ENCODE measurements at regions not wholly inside any gene's neighbourhood (a gene's known extent, or its start where the extent isn't known, plus 50 kb on each side); places are given as distances from the start of the nearest gene placed in this dataset.

GRCh38 chr13:61258185-61258584, 157.5 kb downstream of the PCDH20 start:
- DNase-seq (ENCODE audit: extremely low spot score), result no peak
- POLR2A ChIA-PET, result no interaction called here
- TF ChIP-seq HDGF (IDR thresholded peaks at IDR 0.05; ENCODE audit: borderline replicate concordance), result no peak
- TF ChIP-seq ELF4 (IDR thresholded peaks at IDR 0.05), result no peak
- no peak for TF ChIP-seq LEF1 (IDR thresholded peaks at IDR 0.05; ENCODE audit: borderline replicate concordance)
- no peak for TF ChIP-seq ZNF384 (IDR thresholded peaks at IDR 0.05)
- TF ChIP-seq SUZ12 (IDR thresholded peaks at IDR 0.05), result no peak
- no peak for TF ChIP-seq BHLHE40 (IDR thresholded peaks at IDR 0.05; ENCODE audit: borderline replicate concordance)
- no peak for TF ChIP-seq FOXM1 (IDR thresholded peaks at IDR 0.05; ENCODE audit: borderline replicate concordance)
- TF ChIP-seq FOXK2 (IDR thresholded peaks at IDR 0.05), result no peak
- no peak for TF ChIP-seq ARNT (IDR thresholded peaks at IDR 0.05)
- no peak for TF ChIP-seq CTBP1 (IDR thresholded peaks at IDR 0.05; ENCODE audit: borderline replicate concordance)
- no peak for TF ChIP-seq NFRKB (IDR thresholded peaks at IDR 0.05)
- no peak for TF ChIP-seq TARDBP (IDR thresholded peaks at IDR 0.05)
- no peak for TF ChIP-seq PKNOX1 (IDR thresholded peaks at IDR 0.05)
- TF ChIP-seq SP1 (IDR thresholded peaks at IDR 0.05), result no peak
- CTCF ChIA-PET, result no interaction called here

DNA sequence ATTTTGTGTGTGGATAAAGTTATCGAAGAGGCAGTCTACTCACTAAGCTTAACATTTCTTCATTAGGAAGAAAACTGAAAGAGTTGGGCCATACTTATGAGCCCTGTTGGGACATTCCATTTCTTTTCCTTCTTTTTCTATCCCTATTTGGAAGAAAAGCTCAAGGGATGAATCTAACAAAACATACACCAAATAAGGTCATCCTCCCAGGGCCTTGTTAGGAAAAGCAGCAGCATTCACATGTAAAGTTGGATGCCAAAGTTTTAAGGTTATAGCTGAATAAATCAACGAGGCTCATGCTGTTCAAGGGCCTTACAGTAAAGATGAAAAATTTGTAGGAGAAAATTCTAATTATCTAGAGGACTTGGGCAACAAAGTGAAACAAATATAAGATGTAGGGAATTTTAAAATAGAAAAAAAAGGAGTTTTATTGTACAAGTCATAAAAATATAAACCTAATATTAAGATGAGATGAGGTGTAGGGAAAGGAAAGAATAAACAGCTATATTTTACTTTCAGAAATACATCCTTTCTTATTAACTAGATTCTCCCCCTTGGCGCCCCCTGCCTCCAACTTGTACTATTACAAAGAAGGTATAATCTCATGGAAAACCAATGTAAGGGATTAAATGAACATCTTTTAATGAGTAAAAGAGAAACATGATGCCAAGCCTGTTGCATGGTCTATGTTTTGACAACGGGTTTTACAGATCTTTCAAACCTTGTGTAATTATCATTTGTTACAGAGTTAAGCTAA, 160.4 kb downstream of the PCDH20 start:
- peak; percentile 5 for DNase-seq (ENCODE audit: extremely low spot score)
- CTCF ChIA-PET, result no interaction called here
- POLR2A ChIA-PET, result no interaction called here
- TF ChIP-seq LEF1 (IDR thresholded peaks at IDR 0.05; ENCODE audit: borderline replicate concordance) (no peak), HDGF (IDR thresholded peaks at IDR 0.05; ENCODE audit: borderline replicate concordance) (no peak), FOXA1 (IDR thresholded peaks at IDR 0.05) (no peak), L3MBTL2 (conservative IDR thresholded peaks at IDR 0.05) (no peak), CTBP1 (IDR thresholded peaks at IDR 0.05; ENCODE audit: borderline replicate concordance) (no peak), PKNOX1 (IDR thresholded peaks at IDR 0.05) (no peak), SP1 (IDR thresholded peaks at IDR 0.05) (no peak), ARNT (IDR thresholded peaks at IDR 0.05) (no peak), ELF4 (IDR thresholded peaks at IDR 0.05) (no peak)

- TF ChIP-seq FOXK2 (IDR thresholded peaks at IDR 0.05) (no peak), L3MBTL2 (conservative IDR thresholded peaks at IDR 0.05) (no peak), SP1 (IDR thresholded peaks at IDR 0.05) (no peak), ELF4 (IDR thresholded peaks at IDR 0.05) (no peak), FOXA1 (IDR thresholded peaks at IDR 0.05) (no peak), LEF1 (IDR thresholded peaks at IDR 0.05; ENCODE audit: borderline replicate concordance) (no peak), CTBP1 (IDR thresholded peaks at IDR 0.05; ENCODE audit: borderline replicate concordance) (no peak), FOXM1 (IDR thresholded peaks at IDR 0.05; ENCODE audit: borderline replicate concordance) (no peak), HDGF (IDR thresholded peaks at IDR 0.05; ENCODE audit: borderline replicate concordance) (no peak)
- ChIA-PET CTCF (no interaction called here), POLR2A (no interaction called here)
- no peak for DNase-seq (ENCODE audit: extremely low spot score)
Observed at GRCh38 chr13:61253105-61253877, 162.4 kb downstream of the PCDH20 start.

GRCh38 chr13:61252213-61252612, 163.4 kb downstream of the PCDH20 start:
- ChIA-PET CTCF (interaction anchor here (0.7 kb wide), 1 partner anchor 20 kb away, joined by 3 read pairs; no protein-coding TSS in a partner anchor), POLR2A (no interaction called here)
- TF ChIP-seq FOXM1 (IDR thresholded peaks at IDR 0.05; ENCODE audit: borderline replicate concordance) (no peak), TARDBP (IDR thresholded peaks at IDR 0.05) (no peak), SUZ12 (IDR thresholded peaks at IDR 0.05) (no peak), NFRKB (IDR thresholded peaks at IDR 0.05) (no peak), PKNOX1 (IDR thresholded peaks at IDR 0.05) (no peak), LEF1 (IDR thresholded peaks at IDR 0.05; ENCODE audit: borderline replicate concordance) (no peak), ARNT (IDR thresholded peaks at IDR 0.05) (no peak), ZNF384 (IDR thresholded peaks at IDR 0.05) (no peak), HDGF (IDR thresholded peaks at IDR 0.05; ENCODE audit: borderline replicate concordance) (no peak), BHLHE40 (IDR thresholded peaks at IDR 0.05; ENCODE audit: borderline replicate concordance) (no peak), L3MBTL2 (conservative IDR thresholded peaks at IDR 0.05) (no peak), ELF4 (IDR thresholded peaks at IDR 0.05) (no peak), FOXA1 (IDR thresholded peaks at IDR 0.05) (no peak), CTBP1 (IDR thresholded peaks at IDR 0.05; ENCODE audit: borderline replicate concordance) (no peak)
- DNase-seq (ENCODE audit: extremely low spot score), result no peak

DNA sequence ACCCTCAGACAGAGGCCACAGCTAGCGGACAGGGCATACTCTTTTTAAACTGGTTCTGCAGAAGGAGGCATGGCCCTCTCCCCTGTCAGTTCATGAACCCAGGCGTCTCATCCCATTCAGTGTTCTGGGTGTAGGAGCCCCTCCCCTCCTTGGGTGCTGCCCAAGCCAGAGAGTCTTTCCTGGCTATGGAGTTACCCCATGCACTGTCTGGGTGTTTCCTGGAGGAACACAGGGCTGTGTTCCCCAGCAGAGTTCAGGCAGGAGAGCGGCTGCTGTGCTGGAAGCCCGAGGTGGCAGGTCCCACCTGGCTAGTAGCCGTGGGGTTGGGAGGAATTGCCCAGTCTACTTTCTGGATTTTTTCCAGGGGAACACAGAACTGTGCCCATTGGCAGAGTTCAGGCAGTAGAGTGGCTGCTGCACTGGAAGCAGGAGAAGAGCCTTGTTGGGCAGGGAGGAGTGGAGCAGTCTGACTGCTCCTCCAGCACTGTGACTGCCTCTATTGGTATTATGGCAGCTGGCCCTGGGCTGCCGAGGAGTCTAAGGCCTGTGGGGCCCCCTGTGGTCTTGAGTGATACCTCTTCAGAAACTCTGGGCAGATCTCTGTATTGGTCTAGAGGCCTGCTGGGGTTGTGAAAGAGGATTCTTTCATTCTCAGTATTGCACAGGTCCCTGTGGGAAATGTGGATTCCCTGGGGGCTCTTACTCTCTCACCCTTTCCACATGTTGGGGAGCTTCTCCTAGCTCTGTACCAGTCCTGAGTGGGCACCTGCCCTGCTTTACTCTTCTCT, 168.3 kb downstream of the PCDH20 start:
- ChIA-PET POLR2A (no interaction called here), CTCF (no interaction called here)
- no peak for TF ChIP-seq FOXK2 (IDR thresholded peaks at IDR 0.05)
- no peak for TF ChIP-seq ARNT (IDR thresholded peaks at IDR 0.05)
- no peak for TF ChIP-seq ZNF384 (IDR thresholded peaks at IDR 0.05)
- TF ChIP-seq ELF4 (IDR thresholded peaks at IDR 0.05), result no peak
- no peak for TF ChIP-seq HDGF (IDR thresholded peaks at IDR 0.05; ENCODE audit: borderline replicate concordance)
- TF ChIP-seq NFRKB (IDR thresholded peaks at IDR 0.05), result no peak
- DNase-seq (ENCODE audit: extremely low spot score), result no peak
